Hepatocyte (in vitro differentiated cells): ENCODE measurements at regions not wholly inside any gene's neighbourhood (a gene's known extent, or its start where the extent isn't known, plus 50 kb on each side); places are given as distances from the start of the nearest gene placed in this dataset.

Source experiments
- CTCF ChIP-seq: fragments of 200-600 bp; sonication (generic); IDR thresholded peaks from 2 replicates; pipeline ENCODE4 v1.5.1; 2016; ENCODE audit warnings: antibody characterized with exemption, mild to moderate bottlenecking; ENCODE audit not compliant: poor library complexity
- EZH2 ChIP-seq: fragments of 200-600 bp; sonication (generic); IDR thresholded peaks from 2 replicates; pipeline ENCODE4 v1.6.1; 2016; ENCODE audit warnings: antibody characterized with exemption, mild to moderate bottlenecking, borderline replicate concordance

- TF ChIP-seq EZH2, result no peak
- TF ChIP-seq CTCF, result no peak
These were observed 169.2 kb downstream of the HAPSTR1 start for GRCh38 chr16:9260666-9261065.
